Adrenal gland (tissue), 5 donors: ENCODE measurements at regions not wholly inside any gene's neighbourhood (a gene's known extent, or its start where the extent isn't known, plus 50 kb on each side); places are given as distances from the start of the nearest gene placed in this dataset.

ENCODE experiments used
- POLR2A ChIP-seq, 2 donors: fragments of 450-650 bp; IDR thresholded peaks; one replicate each; pipeline ENCODE4 v1.6.1; 2017; ENCODE audit warnings: antibody characterized with exemption in 2 of 2, mild to moderate bottlenecking in 2 of 2, moderate library complexity in 1 of 2
- TF ChIP-seq, protein P1 (sequence below), 6 experiments: fragments of 450-650 bp in 4 of 6; fragments of 200-600 bp in 2 of 6; sonication (generic) in 1 of 6; IDR thresholded peaks; 1 replicate in 5 of 6; 2 replicates in 1 of 6; pipeline versions ENCODE4 v1.5.1 to v1.8.0; 2016 to 2021; ENCODE audit warnings: antibody characterized with exemption in 6 of 6, mild to moderate bottlenecking in 2 of 6, moderate library complexity in 1 of 6
- donor health status: DM: no; HTN: no; CAD: no.

DNA sequence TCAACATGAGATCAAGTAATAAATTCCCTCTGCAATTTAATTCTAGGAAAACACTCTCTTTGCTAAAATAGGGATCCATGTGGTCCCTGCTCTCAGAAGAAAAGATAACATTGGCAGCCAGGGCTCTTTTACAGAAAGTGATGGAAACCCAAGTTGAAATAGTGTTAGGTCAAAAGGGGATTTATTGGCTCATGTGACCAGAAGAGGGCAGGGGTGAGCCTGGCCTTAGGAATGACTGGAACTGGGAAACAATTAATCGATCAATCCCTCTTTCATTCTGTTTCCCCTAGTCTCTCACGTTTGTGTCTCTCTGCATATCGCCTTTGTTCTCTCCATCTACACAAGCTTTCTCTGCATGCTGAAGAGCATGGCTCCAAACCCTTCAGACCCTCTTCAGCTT lies 58.3 kb upstream of the ALDH1B1 start:
- TF ChIP-seq, protein P1, sequence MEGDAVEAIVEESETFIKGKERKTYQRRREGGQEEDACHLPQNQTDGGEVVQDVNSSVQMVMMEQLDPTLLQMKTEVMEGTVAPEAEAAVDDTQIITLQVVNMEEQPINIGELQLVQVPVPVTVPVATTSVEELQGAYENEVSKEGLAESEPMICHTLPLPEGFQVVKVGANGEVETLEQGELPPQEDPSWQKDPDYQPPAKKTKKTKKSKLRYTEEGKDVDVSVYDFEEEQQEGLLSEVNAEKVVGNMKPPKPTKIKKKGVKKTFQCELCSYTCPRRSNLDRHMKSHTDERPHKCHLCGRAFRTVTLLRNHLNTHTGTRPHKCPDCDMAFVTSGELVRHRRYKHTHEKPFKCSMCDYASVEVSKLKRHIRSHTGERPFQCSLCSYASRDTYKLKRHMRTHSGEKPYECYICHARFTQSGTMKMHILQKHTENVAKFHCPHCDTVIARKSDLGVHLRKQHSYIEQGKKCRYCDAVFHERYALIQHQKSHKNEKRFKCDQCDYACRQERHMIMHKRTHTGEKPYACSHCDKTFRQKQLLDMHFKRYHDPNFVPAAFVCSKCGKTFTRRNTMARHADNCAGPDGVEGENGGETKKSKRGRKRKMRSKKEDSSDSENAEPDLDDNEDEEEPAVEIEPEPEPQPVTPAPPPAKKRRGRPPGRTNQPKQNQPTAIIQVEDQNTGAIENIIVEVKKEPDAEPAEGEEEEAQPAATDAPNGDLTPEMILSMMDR (IDR thresholded peaks at IDR 0.05): peak in 3 of 6 experiments; percentile 9 to 20 (median 11)
- no peak for TF ChIP-seq POLR2A (IDR thresholded peaks at IDR 0.05)
